Vagina (tissue), 2 donors: ENCODE measurements at regions not wholly inside any gene's neighbourhood (a gene's known extent, or its start where the extent isn't known, plus 50 kb on each side); places are given as distances from the start of the nearest gene placed in this dataset.

Experiments used
- CTCF ChIP-seq, 3 experiments: fragments of 450-650 bp in 2 of 3; fragments of 200-600 bp in 1 of 3; sonication (generic) in 1 of 3; IDR thresholded peaks; one replicate each; pipeline ENCODE4 v1.5.1; 2017 to 2019; ENCODE audit warnings: antibody characterized with exemption in 3 of 3, mild to moderate bottlenecking in 2 of 3, moderate library complexity in 2 of 3
- POLR2AphosphoS5 ChIP-seq, 2 donors: sonication (generic); formaldehyde crosslinking; IDR thresholded peaks; one replicate each; pipeline ENCODE4 v1.9.0; 2017; ENCODE audit warnings: antibody characterized with exemption in 2 of 2, mild to moderate bottlenecking in 2 of 2, low read depth in 1 of 2; ENCODE audit not compliant: insufficient read depth in 1 of 2

- TF ChIP-seq POLR2AphosphoS5 (IDR thresholded peaks at IDR 0.05; ENCODE audit: insufficient read depth in 1 of 2, low read depth in 1 of 2) (no peak), CTCF (IDR thresholded peaks at IDR 0.05) (no peak)
Measured at GRCh38 chr22:49258107-49259010, 569.3 kb downstream of the BRD1 start.
